ENCODE measurements at regions not wholly inside any gene's neighbourhood (a gene's known extent, or its start where the extent isn't known, plus 50 kb on each side); places are given as distances from the start of the nearest gene placed in this dataset.

DNA sequence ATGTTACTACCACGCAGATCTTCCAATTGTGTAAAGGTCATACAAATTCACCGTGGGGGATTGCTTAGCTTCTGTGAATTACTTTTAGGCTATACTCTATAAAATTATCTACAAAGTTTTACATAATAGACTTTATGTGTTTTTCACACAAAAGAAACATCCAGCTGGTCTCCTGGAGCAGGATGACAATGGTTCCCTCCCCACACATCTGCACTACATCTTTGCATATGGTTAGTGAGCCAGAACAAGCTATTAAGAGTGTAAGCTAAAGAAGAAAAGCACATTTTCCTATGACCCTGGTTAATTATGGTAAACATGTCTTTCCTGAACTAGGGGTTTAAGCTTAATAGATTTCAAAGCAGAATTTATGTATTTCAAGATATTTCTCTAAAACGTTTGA is 295.1 kb downstream of the ASXL3 start:
- Histone ChIP-seq H3K9me2 (ENCODE audit: insufficient read depth) (no peaks in the 10 kb centered on the region), H3K4me3 (no peak overlapping the region), H2AFZ (no peak overlapping the region), H3K4me2 (no peak overlapping the region), H3K27ac (no peak overlapping the region), H3K79me2 (ENCODE audit: low read depth) (no peaks in the 10 kb centered on the region), H3K36me3 (ENCODE audit: low read depth) (no peaks in the 10 kb centered on the region), H3K9me3 (ENCODE audit: insufficient read depth, low read depth) (no peaks in the 10 kb centered on the region), H4K20me1 (ENCODE audit: insufficient read depth) (no peaks in the 10 kb centered on the region), H3K27me3 (ENCODE audit: insufficient read depth, low read depth) (no peaks in the 10 kb centered on the region), H3F3A (ENCODE audit: insufficient read depth, low read depth) (no peaks in the 10 kb centered on the region), H3K4me1 (replicated peaks; ENCODE audit: insufficient read depth) (no peaks in the 10 kb centered on the region)
- intact Hi-C loops (cut with micrococcal nuclease; ENCODE audit: unreplicated experiment), result no loop called here
- TF ChIP-seq EZH2 (IDR thresholded peaks at IDR 0.05; ENCODE audit: low read depth), result no peak
- TF ChIP-seq, protein P1, sequence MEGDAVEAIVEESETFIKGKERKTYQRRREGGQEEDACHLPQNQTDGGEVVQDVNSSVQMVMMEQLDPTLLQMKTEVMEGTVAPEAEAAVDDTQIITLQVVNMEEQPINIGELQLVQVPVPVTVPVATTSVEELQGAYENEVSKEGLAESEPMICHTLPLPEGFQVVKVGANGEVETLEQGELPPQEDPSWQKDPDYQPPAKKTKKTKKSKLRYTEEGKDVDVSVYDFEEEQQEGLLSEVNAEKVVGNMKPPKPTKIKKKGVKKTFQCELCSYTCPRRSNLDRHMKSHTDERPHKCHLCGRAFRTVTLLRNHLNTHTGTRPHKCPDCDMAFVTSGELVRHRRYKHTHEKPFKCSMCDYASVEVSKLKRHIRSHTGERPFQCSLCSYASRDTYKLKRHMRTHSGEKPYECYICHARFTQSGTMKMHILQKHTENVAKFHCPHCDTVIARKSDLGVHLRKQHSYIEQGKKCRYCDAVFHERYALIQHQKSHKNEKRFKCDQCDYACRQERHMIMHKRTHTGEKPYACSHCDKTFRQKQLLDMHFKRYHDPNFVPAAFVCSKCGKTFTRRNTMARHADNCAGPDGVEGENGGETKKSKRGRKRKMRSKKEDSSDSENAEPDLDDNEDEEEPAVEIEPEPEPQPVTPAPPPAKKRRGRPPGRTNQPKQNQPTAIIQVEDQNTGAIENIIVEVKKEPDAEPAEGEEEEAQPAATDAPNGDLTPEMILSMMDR (conservative IDR thresholded peaks at IDR 0.05), result no peak
- DNase-seq, result no peak
- ChIA-PET CTCF (no interaction called here), POLR2A (ENCODE audit: unreplicated experiment) (no interaction called here)
- BruUV-seq (replicated peaks), result no TSS peak

DNA sequence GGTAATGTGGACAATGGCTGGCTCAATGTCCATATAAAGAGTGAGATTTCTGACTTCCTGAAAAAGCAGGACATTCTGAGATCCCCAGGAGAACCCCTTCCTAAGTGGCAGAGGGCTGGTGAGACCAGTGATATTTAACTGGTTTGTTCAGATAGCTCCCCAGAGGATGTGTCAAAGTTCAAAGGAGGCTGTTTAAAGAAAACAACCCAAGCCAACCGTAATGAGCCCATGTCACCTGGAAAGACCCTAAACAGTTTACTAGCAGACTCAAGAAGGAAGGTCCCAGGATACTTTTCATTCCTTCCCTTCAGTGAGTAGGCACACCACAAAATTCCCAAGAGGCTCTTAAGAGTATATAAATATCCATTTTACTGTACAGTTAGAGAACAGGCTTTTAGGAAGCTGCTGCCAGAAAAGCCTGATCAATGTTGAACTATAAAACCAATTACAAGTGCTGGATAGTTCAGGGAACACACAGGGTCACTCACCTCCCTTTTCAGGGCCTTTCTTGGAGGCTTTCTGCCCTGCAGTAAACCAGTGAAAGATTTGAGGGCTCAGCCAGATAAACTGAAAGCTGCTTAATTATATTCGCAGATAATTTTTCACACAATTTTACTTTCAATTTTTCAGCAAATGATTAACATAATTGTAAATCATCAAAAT is 293.5 kb downstream of the ASXL3 start:
- no peak overlapping the region for H3K4me3 ChIP-seq
- no peaks in the 10 kb centered on the region for H3F3A ChIP-seq (ENCODE audit: insufficient read depth, low read depth)
- no peaks in the 10 kb centered on the region for H3K27me3 ChIP-seq (ENCODE audit: insufficient read depth, low read depth)
- no peak for DNase-seq
- no peaks in the 10 kb centered on the region for H3K9me2 ChIP-seq (ENCODE audit: insufficient read depth)
- H3K36me3 ChIP-seq (ENCODE audit: low read depth), result no peaks in the 10 kb centered on the region
- ChIA-PET POLR2A (ENCODE audit: unreplicated experiment) (no interaction called here), CTCF (no interaction called here)
- no peak overlapping the region for H3K27ac ChIP-seq
- no peak overlapping the region for H3K4me2 ChIP-seq
- no TSS peak for BruUV-seq (replicated peaks)
- no peaks in the 10 kb centered on the region for H3K4me1 ChIP-seq (replicated peaks; ENCODE audit: insufficient read depth)
- no peak overlapping the region for H2AFZ ChIP-seq
- intact Hi-C loops (cut with micrococcal nuclease; ENCODE audit: unreplicated experiment), result no loop called here
- H4K20me1 ChIP-seq (ENCODE audit: insufficient read depth), result no peaks in the 10 kb centered on the region
- TF ChIP-seq, protein P1 (conservative IDR thresholded peaks at IDR 0.05), result no peak
- TF ChIP-seq EZH2 (IDR thresholded peaks at IDR 0.05; ENCODE audit: low read depth), result no peak
- H3K9me3 ChIP-seq (ENCODE audit: insufficient read depth, low read depth), result no peaks in the 10 kb centered on the region
- H3K79me2 ChIP-seq (ENCODE audit: low read depth), result no peaks in the 10 kb centered on the region

DNA sequence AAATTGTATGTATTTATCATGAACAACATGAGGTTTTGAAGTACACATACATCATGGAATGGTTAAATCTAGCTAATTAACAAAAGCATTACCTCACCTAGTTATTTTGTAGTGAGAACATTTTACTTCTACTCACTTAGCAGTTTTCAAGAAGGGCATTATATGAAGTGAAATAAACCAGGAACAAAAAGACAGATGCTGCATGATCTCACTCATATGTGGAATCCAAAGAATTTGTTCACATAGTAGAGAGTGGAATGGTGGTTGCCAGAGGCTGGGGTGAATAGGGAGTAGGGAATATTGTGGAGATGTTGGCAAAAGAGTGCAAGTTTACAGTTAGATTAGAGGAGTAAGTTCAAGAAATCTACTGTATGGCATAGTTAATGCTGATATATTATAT is 292.0 kb downstream of the ASXL3 start:
- ChIA-PET CTCF (no interaction called here), POLR2A (ENCODE audit: unreplicated experiment) (no interaction called here)
- H3K27ac ChIP-seq, result no peak overlapping the region
- H3K36me3 ChIP-seq (ENCODE audit: low read depth), result no peaks in the 10 kb centered on the region
- intact Hi-C loops (cut with micrococcal nuclease; ENCODE audit: unreplicated experiment), result no loop called here
- no peak overlapping the region for H3K4me3 ChIP-seq
- no peaks in the 10 kb centered on the region for H3K27me3 ChIP-seq (ENCODE audit: insufficient read depth, low read depth)
- no peaks in the 10 kb centered on the region for H3K9me3 ChIP-seq (ENCODE audit: insufficient read depth, low read depth)
- H3K4me1 ChIP-seq (replicated peaks; ENCODE audit: insufficient read depth), result no peaks in the 10 kb centered on the region
- H2AFZ ChIP-seq, result no peak overlapping the region
- H3F3A ChIP-seq (ENCODE audit: insufficient read depth, low read depth), result no peaks in the 10 kb centered on the region
- TF ChIP-seq, protein P1 (conservative IDR thresholded peaks at IDR 0.05), result no peak
- no peak for TF ChIP-seq EZH2 (IDR thresholded peaks at IDR 0.05; ENCODE audit: low read depth)
- no peaks in the 10 kb centered on the region for H3K79me2 ChIP-seq (ENCODE audit: low read depth)
- no peak for DNase-seq
- no peaks in the 10 kb centered on the region for H3K9me2 ChIP-seq (ENCODE audit: insufficient read depth)
- no TSS peak for BruUV-seq (replicated peaks)
- no peak overlapping the region for H3K4me2 ChIP-seq
- no peaks in the 10 kb centered on the region for H4K20me1 ChIP-seq (ENCODE audit: insufficient read depth)

All from PC-9 (cell line).